ENCODE measurements at regions not wholly inside any gene's neighbourhood (a gene's known extent, or its start where the extent isn't known, plus 50 kb on each side); places are given as distances from the start of the nearest gene placed in this dataset.

DNA sequence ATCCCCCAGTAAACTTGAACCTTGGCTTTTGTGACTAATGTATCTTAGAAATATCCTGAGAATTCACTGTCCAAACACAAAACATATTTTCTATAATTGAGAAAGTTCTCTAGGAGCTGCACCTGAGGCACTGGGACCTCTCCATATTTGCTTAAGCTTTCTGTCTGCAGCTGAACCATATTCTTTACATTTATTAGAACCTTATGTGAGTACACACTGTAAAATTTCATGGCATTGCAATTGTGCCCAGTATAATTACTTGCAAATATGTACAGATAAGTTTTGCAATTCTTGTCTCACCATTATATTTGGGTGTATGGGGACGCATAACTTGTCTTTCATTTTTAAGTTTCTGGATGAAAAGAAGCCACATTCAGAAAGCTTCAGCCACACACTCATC lies 280.7 kb upstream of the KLHL1 start:
- H3K27me3 ChIP-seq (ENCODE audit: low read depth) = no peaks in the 10 kb centered on the region
- no peak overlapping the region for H3K4me3 ChIP-seq
- H3K4me1 ChIP-seq = no peaks in the 10 kb centered on the region
- no peak overlapping the region for H3K27ac ChIP-seq (replicated peaks)
- intact Hi-C loops (cut with micrococcal nuclease) = no loop called here
- TF ChIP-seq CTCF (IDR thresholded peaks at IDR 0.05; ENCODE audit: borderline replicate concordance) = no peak
- no peak for DNase-seq
- no peaks in the 10 kb centered on the region for H3K36me3 ChIP-seq
- no peaks in the 10 kb centered on the region for H3K9me3 ChIP-seq (replicated peaks)

DNA sequence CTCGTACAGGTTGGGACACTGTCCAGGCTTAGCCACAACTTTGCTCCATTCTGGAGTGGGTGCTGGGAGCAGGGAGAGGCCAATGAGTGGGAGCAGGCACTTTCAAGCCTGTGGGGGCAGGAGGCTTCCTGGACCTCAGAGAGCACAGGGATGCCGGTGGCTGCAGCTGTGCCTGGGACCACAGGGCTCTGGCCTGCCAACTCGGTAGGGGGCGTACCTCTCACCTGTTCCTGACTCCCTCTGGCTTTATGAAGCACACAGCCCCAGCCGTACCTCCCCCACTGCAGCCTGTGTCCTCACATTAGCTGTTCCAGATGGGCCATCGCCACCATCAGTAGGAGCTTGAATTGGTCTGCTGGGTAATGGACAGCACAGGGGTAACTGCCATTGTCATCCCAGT lies 278.7 kb upstream of the KLHL1 start:
- intact Hi-C loops (cut with micrococcal nuclease) = no loop called here
- no peaks in the 10 kb centered on the region for H3K36me3 ChIP-seq
- no peaks in the 10 kb centered on the region for H3K27me3 ChIP-seq (ENCODE audit: low read depth)
- no peak overlapping the region for H3K4me3 ChIP-seq
- no peak overlapping the region for H3K27ac ChIP-seq (replicated peaks)
- no peak for TF ChIP-seq CTCF (IDR thresholded peaks at IDR 0.05; ENCODE audit: borderline replicate concordance)
- no peaks in the 10 kb centered on the region for H3K4me1 ChIP-seq
- DNase-seq = no peak
- no peaks in the 10 kb centered on the region for H3K9me3 ChIP-seq (replicated peaks)

DNA sequence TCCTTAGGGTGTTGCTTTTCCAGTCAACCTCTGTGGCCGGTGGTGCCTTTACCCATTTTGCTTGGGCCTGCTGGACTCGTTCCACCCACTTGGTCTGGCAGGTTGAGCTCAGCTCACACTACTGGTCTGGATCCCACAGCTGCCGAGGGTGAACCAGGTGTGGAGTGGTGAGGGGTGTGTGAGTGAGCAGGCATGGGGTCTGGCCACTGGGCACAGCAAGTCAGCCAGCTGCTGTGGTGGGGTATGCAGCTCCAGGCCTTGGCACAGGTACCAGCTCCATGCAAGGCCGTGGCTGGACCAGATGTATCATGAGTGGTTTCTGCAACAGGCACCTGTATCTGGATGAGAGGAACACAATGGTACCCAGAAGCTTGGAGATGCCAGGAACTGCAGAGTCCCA lies 277.6 kb upstream of the KLHL1 start:
- H3K27me3 ChIP-seq (ENCODE audit: low read depth) = no peaks in the 10 kb centered on the region
- no peak for TF ChIP-seq CTCF (IDR thresholded peaks at IDR 0.05; ENCODE audit: borderline replicate concordance)
- no peaks in the 10 kb centered on the region for H3K36me3 ChIP-seq
- H3K4me3 ChIP-seq = no peak overlapping the region
- no peaks in the 10 kb centered on the region for H3K4me1 ChIP-seq
- H3K9me3 ChIP-seq (replicated peaks) = no peaks in the 10 kb centered on the region
- intact Hi-C loops (cut with micrococcal nuclease) = no loop called here
- no peak overlapping the region for H3K27ac ChIP-seq (replicated peaks)
- no peak for DNase-seq

GRCh38 chr13:70384156-70384555 lies 275.9 kb upstream of the KLHL1 start:
- TF ChIP-seq CTCF (IDR thresholded peaks at IDR 0.05; ENCODE audit: borderline replicate concordance) = no peak
- Histone ChIP-seq H3K4me3 (no peak overlapping the region), H3K27ac (replicated peaks) (no peak overlapping the region), H3K4me1 (no peaks in the 10 kb centered on the region), H3K36me3 (no peaks in the 10 kb centered on the region), H3K27me3 (ENCODE audit: low read depth) (no peaks in the 10 kb centered on the region), H3K9me3 (replicated peaks) (no peaks in the 10 kb centered on the region)
- intact Hi-C loops (cut with micrococcal nuclease) = no loop called here
- DNase-seq = no peak

GRCh38 chr13:70380809-70381208 lies 272.6 kb upstream of the KLHL1 start:
- H3K4me3 ChIP-seq = no peak overlapping the region
- H3K27ac ChIP-seq (replicated peaks) = no peak overlapping the region
- no peaks in the 10 kb centered on the region for H3K36me3 ChIP-seq
- H3K9me3 ChIP-seq (replicated peaks) = no peaks in the 10 kb centered on the region
- DNase-seq = no peak
- no peak for TF ChIP-seq CTCF (IDR thresholded peaks at IDR 0.05; ENCODE audit: borderline replicate concordance)
- H3K4me1 ChIP-seq = no peaks in the 10 kb centered on the region
- H3K27me3 ChIP-seq (ENCODE audit: low read depth) = no peaks in the 10 kb centered on the region
- intact Hi-C loops (cut with micrococcal nuclease) = no loop called here

DNA sequence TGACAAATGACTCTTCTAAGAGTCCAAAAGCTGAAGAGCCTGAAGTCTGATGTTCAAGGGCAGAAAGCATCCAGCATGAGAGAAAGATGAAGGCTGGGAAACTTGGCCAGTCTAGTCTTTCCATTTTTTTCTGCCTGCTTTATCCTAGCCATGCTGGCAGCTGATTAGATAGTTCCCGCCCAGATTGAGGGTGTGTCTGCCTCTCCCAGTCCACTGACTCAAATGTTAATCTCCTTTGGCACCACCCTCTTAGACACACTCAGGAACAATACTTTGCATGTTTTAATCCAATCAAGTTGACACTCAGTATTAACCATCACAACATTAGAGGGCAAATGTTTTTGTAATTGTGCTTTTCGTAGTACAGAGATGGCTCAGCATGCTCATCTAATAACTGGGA lies 267.5 kb upstream of the KLHL1 start:
- Histone ChIP-seq H3K27ac (replicated peaks) (no peak overlapping the region), H3K4me1 (no peaks in the 10 kb centered on the region), H3K9me3 (replicated peaks) (no peaks in the 10 kb centered on the region), H3K36me3 (no peaks in the 10 kb centered on the region), H3K27me3 (ENCODE audit: low read depth) (no peaks in the 10 kb centered on the region), H3K4me3 (no peak overlapping the region)
- no peak for DNase-seq
- intact Hi-C loops (cut with micrococcal nuclease) = no loop called here
- TF ChIP-seq CTCF (IDR thresholded peaks at IDR 0.05; ENCODE audit: borderline replicate concordance) = no peak

Data from left ventricle myocardium inferior (tissue), 1 donor.